ENCODE measurements at regions not wholly inside any gene's neighbourhood (a gene's known extent, or its start where the extent isn't known, plus 50 kb on each side); places are given as distances from the start of the nearest gene placed in this dataset.
"Not testable (repeated sequence)": the region's sequence is repeated elsewhere in the genome, so short reads cannot be mapped to it uniquely, and the experiment has no call there.

DNA sequence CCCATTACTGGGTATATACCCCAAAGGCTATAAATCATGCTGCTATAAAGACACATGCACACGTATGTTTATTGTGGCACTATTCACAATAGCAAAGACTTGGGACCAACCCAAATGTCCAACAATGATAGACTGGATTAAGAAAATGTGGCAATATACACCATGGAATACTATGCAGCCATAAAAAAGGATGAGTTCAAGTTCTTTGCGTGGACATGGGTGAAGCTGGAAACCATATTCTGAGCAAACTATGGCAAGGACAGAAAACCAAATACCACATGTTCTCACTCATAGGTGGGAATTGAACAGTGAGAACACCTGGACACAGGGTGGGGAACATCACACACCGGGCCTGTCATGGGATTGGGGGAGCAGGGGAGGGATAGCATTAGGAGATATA lies 54.4 kb upstream of the MUCL1 start:
- not testable (repeated sequence) for DNase-seq (ENCODE audit: extremely low read depth in 1 of 2, low read depth in 1 of 2)

- no peak for DNase-seq (ENCODE audit: extremely low read depth in 1 of 2, low read depth in 1 of 2)
Observed at GRCh38 chr12:54798651-54799050, 55.7 kb upstream of the MUCL1 start.

DNA sequence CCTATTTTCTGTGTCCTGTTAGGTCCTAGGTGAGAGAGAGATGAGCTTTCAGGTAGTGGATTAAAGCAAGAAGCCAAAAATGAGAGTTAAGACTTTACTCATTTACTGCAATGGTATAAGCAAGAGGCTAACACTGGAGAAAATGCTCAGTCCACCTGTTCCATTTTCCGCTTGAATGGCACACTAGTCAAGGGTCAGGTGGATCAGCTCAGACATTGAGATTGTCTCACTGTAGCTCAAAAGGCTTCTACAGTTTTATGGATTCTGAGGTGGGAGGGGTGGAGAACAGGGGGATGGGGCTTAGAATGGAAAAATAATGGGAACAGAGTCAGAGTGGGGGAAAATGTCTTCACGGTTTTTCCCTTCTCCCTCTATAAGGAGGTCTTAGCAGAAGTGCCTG lies 57.3 kb upstream of the MUCL1 start:
- no peak for DNase-seq (ENCODE audit: extremely low read depth in 1 of 2, low read depth in 1 of 2)

DNA sequence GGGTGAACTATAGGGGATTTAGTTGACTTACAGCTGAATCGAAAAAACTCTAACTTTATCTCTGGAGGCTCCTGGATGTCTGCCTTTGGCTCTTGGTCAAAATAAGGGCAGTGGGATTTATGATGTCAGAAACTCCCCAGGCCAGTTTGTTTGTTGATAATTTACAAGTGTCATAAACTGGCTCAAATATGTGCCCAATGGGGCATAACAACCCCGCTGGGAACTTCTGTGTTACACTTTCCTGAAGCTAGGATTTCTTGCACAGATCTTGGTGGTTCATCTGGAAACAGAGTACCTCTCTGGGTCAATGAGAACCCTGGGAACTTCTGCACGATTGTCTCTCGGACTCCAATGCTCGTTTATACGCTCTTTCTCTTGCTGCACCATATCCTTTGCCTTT lies 58.7 kb upstream of the MUCL1 start:
- DNase-seq (ENCODE audit: extremely low read depth in 1 of 2, low read depth in 1 of 2): no peak

DNA sequence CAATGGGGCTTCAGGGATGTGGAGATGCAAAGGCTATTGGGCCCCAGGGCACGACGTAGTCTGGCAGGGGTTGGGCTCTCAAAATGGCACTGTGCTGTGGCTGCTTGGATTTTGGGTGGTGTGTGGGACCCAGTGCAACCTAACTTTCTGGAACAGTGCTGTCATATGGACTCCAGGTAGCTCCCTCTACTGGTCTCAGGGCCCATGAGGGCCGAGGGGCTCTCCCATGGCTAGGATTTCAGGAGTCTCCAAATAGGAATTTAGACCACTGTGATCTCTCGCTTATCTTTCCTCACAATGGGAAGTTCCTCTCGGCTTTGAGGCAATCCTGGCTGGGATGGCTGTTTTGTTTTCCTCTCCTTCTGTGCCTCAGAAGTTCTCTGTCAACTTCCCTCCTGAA lies 68.2 kb upstream of the MUCL1 start:
- no peak for DNase-seq (ENCODE audit: extremely low read depth in 1 of 2, low read depth in 1 of 2)

GRCh38 chr12:54784115-54784514 lies 70.2 kb upstream of the MUCL1 start:
- DNase-seq (ENCODE audit: extremely low read depth in 1 of 2, low read depth in 1 of 2): no peak

DNA sequence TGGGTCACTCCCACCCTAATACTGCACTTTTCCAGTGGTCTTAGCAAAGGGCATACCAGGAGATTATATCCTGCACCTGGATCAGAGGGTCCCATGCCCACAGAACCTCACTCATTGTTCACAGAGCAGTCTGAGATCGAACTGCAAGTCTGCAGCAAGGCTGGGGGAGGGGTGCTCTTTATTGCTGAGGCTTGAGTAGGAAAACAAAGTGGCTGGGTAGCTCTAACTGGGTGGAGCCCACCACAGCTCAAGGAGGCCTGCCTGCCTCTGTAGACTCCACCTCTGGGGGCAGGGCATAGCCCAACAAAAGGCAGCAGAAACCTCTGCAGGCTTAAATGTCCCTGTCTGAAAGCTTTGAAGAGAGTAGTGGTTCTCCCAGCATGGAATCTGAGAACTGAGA lies 77.3 kb upstream of the MUCL1 start:
- DNase-seq (ENCODE audit: extremely low read depth in 1 of 2, low read depth in 1 of 2): not testable (repeated sequence)

DNA sequence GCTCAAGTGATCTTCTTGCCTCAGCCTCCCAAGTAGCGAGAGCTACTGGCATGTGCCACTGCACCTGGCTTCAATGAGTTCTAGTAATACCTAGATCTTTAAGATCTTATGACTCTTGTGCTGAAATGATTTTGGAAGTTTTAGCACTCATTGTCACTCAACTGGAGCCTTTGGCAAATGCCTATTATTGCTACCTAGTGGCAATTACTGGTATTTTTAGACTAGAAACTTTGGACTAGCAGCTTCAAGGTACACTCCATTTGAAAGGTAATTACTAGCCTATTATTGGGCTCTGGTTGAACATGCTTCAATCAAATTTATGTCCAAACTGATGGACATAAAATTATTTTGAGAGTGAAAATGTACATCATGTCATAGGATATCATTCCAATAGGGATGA lies 80.7 kb upstream of the MUCL1 start:
- no peak for DNase-seq (ENCODE audit: extremely low read depth in 1 of 2, low read depth in 1 of 2)

GRCh38 chr12:54765652-54766051 lies 88.7 kb upstream of the MUCL1 start:
- no peak for DNase-seq (ENCODE audit: extremely low read depth in 1 of 2, low read depth in 1 of 2)

GRCh38 chr12:54762390-54762789 lies 91.9 kb upstream of the MUCL1 start:
- DNase-seq (ENCODE audit: extremely low read depth in 1 of 2, low read depth in 1 of 2): no peak

GRCh38 chr12:54759751-54760150 lies 94.6 kb upstream of the MUCL1 start:
- DNase-seq (ENCODE audit: extremely low read depth in 1 of 2, low read depth in 1 of 2): no peak

DNA sequence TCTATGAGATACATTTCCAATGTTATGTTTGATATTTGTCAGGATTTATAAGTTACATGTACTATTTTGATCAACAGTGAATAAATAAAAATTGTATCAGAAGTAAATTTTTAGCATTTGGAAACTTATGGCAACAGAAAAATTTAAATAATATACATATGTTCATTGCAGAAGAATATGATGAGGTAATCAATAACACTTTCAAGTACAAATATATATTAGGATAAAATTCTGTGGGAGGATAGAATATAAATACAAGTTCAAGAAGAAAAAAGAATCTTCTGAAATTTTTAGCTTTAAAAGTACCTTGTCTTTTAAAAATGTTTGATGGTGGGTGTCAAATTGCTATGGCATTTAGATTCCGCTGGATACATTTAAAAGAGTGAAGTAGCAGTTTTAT lies 102.8 kb upstream of the MUCL1 start:
- no peak for DNase-seq (ENCODE audit: extremely low read depth in 1 of 2, low read depth in 1 of 2)

GRCh38 chr12:54749191-54749818 lies 101.1 kb upstream of the DCD start:
- DNase-seq (ENCODE audit: extremely low read depth in 1 of 2, low read depth in 1 of 2): peak in 1 of 2 donors; percentile 3

DNA sequence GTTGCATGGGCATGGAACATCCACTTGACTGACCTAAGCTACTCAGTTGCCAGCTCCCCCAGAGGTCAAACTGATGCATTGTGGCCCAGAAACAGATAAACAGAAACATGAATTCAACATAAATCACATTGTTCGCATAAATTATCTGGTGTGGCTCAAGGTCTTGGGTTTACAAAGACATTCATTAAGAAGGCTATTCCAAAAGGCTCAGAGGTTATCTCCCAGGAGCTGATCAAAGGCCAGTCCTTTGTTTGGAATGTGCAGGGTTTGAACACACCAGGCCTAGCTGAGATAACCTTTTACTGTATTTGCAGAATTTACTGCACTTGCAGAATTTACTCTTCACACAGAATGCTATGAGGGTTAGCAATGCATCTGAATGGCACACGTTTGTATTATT lies 96.4 kb upstream of the DCD start:
- DNase-seq (ENCODE audit: extremely low read depth in 1 of 2, low read depth in 1 of 2): no peak

GRCh38 chr12:54740882-54741281 lies 92.7 kb upstream of the DCD start:
- DNase-seq (ENCODE audit: extremely low read depth in 1 of 2, low read depth in 1 of 2): no peak

- no peak for DNase-seq (ENCODE audit: extremely low read depth in 1 of 2, low read depth in 1 of 2)
Observed at GRCh38 chr12:54736549-54736948, 88.4 kb upstream of the DCD start.

GRCh38 chr12:54734196-54734950 lies 86.2 kb upstream of the DCD start:
- no peak for DNase-seq (ENCODE audit: extremely low read depth in 1 of 2, low read depth in 1 of 2)

DNA sequence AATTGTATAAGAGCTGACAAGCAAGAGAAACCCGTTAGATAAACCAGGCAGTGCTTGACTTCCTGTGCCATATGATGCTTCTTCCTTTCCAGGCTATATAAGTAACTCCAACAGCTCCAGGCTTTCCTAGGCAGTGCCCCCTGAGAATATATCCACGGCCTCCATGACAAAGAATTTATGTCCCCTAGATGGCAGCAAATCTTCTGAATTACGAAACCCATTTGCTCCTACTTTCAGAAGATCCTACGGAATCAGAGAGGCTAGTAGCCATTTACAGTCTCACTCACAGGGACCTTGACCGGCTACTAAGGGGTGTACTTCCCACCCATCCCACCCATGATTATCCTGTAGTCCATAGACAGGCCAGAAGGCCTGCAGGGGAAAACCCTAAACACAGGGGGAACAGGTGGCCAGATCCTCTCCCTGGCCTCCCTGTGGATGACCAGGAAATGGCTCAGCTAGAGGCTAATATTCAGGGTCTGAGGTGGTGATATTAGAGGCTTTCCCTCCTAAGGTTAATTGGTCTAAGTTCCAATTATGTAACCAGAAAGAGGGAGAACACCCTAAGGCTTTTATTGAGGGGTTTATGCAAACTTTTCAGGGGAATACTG lies 77.2 kb upstream of the DCD start:
- no peak for DNase-seq (ENCODE audit: extremely low read depth in 1 of 2, low read depth in 1 of 2)

DNA sequence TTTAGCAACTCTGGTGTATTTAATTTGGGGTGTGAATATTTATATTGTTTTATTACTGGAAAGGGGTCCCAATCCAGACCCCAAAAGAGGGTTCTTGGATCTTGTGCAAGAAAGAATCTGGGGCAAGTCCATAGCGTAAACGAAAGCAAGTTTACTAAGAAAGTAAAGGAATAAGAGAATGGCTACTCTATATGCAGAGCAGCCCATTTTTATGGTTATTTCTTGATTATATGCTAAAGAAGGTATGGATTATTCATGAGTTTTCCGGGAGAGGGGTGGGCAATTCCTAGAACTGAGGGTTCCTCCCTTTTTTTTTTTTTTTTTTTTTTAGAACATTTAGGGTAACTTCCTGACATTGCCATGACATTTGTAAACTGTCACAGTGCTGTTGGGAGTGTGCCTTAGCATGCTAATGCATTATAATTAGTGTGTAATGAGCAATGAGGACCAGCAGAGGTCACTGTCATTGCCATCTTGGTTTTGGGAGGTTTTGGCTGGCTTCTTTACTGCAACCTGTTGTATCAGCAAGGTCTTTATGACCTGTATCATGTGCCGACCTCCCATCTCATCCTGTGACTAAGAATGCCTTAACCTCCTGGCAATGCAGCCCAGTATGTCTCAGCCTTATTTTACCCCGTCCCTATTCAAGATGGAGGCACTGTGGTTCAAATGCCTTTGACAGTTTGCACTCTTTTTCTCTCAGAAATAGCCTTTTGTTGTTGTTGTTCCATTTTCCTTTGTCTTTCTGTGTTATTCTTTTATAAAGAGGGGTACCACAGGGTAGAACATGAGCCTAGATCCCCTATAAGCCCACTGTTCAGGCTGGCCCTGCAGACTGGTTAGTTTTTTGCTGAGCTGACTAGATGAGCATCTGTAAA lies 75.5 kb upstream of the DCD start:
- DNase-seq (ENCODE audit: extremely low read depth in 1 of 2, low read depth in 1 of 2): no peak

- no peak for DNase-seq (ENCODE audit: extremely low read depth in 1 of 2, low read depth in 1 of 2)
Observed at GRCh38 chr12:54721312-54721711, 73.1 kb upstream of the DCD start.

GRCh38 chr12:54719691-54720090 lies 71.5 kb upstream of the DCD start:
- DNase-seq (ENCODE audit: extremely low read depth in 1 of 2, low read depth in 1 of 2): no peak

All from activated CD8-positive, alpha-beta memory T cell treated with anti-CD3 and anti-CD28 coated beads for 1 hour (primary cell).